C4-2B (cell line): ENCODE measurements at regions not wholly inside any gene's neighbourhood (a gene's known extent, or its start where the extent isn't known, plus 50 kb on each side); places are given as distances from the start of the nearest gene placed in this dataset.

Experiments
- H3K27ac ChIP-seq: fragments of 450-650 bp; 2 replicates; pipeline ENCODE4 v1.5.1; 2017
- CTCF ChIP-seq: fragments of 450-650 bp; conservative IDR thresholded peaks from 2 replicates; pipeline ENCODE4 v1.5.1; 2017; ENCODE audit warnings: mild to moderate bottlenecking
- ZFX ChIP-seq: fragments of 450-650 bp; IDR thresholded peaks from 2 replicates; pipeline ENCODE4 v1.6.1; 2017

GRCh38 chr11:112751772-112752171 lies 209.4 kb upstream of the NCAM1 start:
- no peak for TF ChIP-seq ZFX
- TF ChIP-seq CTCF, result no peak

DNA sequence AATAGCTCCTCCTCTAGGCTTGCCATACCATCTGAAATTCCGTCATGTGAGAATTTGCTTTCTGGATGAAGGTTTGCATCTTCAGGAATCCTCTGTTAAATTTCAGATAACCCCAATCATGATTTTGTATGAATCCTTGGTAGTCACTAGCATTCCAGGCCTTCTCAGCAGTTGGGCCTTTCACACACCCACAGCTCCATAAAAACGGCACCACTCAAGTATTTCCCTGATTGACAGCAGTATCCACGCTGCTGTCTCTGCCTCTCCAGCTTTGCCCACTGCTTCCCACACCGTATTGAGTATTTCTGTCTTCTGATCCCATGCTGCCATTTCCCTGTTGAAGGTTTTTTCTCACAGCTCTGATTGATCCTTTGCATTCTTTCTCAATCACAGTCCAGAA lies 208.7 kb upstream of the NCAM1 start:
- H3K27ac ChIP-seq, result no peak overlapping the region
- TF ChIP-seq CTCF, result no peak
- TF ChIP-seq ZFX, result no peak

More at GRCh38 chr11:112751772-112752171, 209.4 kb upstream of the NCAM1 start:
- no peak overlapping the region for H3K27ac ChIP-seq

GRCh38 chr11:112753706-112754105 lies 207.5 kb upstream of the NCAM1 start:
- TF ChIP-seq ZFX (no peak), CTCF (no peak)
- no peak overlapping the region for H3K27ac ChIP-seq

DNA sequence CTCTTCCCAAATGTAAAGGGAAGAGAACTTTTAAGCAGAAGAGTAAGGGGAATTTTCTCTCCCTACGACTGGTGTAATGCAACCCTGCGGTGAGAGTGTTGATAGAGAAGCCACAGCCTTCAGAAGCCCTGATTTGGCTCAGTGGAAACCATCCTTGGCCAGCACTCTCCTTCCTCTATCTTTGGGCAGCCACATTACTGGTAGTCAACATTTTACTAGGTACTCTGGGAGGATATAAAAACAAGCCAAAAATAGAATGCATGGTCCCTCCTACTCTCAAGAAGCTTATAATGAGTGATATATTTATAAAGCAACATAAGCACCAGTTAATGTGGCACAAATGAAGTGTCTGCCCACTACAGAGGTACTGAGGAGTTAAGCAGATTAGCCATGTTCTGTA lies 201.8 kb upstream of the NCAM1 start:
- H3K27ac ChIP-seq, result no peak overlapping the region
- TF ChIP-seq CTCF, result no peak
- no peak for TF ChIP-seq ZFX

DNA sequence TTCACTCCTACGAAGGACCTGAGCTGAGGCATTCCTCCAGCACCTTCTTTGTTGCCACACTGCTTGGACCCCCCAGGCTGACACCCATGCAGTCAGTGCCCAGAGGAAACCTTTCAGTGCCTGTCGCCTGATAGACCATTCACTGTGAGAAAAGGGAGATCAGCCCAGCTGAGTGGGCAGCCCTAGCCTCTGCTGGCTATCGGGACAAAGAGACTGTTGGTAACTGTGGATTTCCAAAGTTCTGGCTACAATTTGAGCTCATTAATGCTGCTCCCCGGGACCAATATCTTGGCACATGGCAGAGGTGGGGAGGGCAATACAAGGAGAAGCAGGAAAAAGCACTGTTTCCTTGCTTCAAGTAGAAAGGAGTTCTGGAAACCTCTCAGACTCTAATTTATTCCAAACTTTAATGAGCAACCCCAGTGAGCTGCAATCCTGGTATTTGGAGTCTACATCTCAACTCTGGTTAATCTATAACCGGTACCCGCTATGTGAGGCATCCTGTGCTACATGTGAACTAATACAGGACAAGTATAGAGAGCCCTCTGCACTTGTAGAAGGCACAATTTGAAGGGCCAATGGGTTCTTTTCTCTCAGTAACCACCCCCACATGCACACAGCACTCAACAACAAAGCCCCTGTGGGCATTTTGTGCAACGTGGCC lies 200.7 kb upstream of the NCAM1 start:
- no peak overlapping the region for H3K27ac ChIP-seq
- no peak for TF ChIP-seq ZFX
- no peak for TF ChIP-seq CTCF

GRCh38 chr11:112761911-112762706 lies 199.1 kb upstream of the NCAM1 start:
- TF ChIP-seq CTCF (no peak), ZFX (no peak)
- H3K27ac ChIP-seq, result no peak overlapping the region

GRCh38 chr11:112762707-112763090 lies 198.5 kb upstream of the NCAM1 start:
- no peak overlapping the region for H3K27ac ChIP-seq
- TF ChIP-seq ZFX (no peak), CTCF (no peak)
